H1 (cell line): ENCODE measurements at regions not wholly inside any gene's neighbourhood (a gene's known extent, or its start where the extent isn't known, plus 50 kb on each side); places are given as distances from the start of the nearest gene placed in this dataset.

Experiments
- CTCF ChIA-PET: fragments of 300-600 bp; sonication (Branson Sonifier 250); formaldehyde crosslinking; loops from one replicate; lab custom pipeline; 2021; ENCODE audit not compliant: partially characterized antibody; lab: Charles Lee
- POLR2A ChIA-PET: fragments of 300-600 bp; sonication (Branson Sonifier 250); formaldehyde crosslinking; loops from one replicate; lab custom pipeline; 2021; ENCODE audit warnings: inconsistent platforms; ENCODE audit not compliant: partially characterized antibody; lab: Charles Lee
- DNase-seq, 2 experiments: peaks; one replicate each; pipeline versions ENCODE4 v3.0.0 to v3.0.0-alpha.2; 2010 to 2022; ENCODE audit warnings: low spot score in 2 of 2, low read depth in 1 of 2, mixed read lengths in 1 of 2
- FAIRE-seq: peaks from 2 replicates; lab custom pipeline; 2011; peaks lifted over from hg19 to GRCh38; lab: Jason Lieb, UNC
- H2AFZ ChIP-seq: 2 replicates; pipeline ENCODE4 v1.8.1; 2012; ENCODE audit warnings: low read length, inconsistent platforms
- H2AK5ac ChIP-seq: 2 replicates; pipeline ENCODE4 v1.6.1; 2013; ENCODE audit warnings: low read depth, low read length
- H2BK120ac ChIP-seq: replicated peaks from 2 replicates; pipeline ENCODE3; 2013; ENCODE audit warnings: low read depth, low read length, inconsistent platforms
- H2BK12ac ChIP-seq: 2 replicates; pipeline ENCODE4 v1.6.1; 2013; ENCODE audit warnings: low read depth, low read length
- H2BK15ac ChIP-seq: 2 replicates; pipeline ENCODE4 v1.6.1; 2013; ENCODE audit warnings: low read length
- H2BK20ac ChIP-seq: 2 replicates; pipeline ENCODE4 v1.6.1; 2013; ENCODE audit warnings: low read length
- H2BK5ac ChIP-seq: 2 replicates; pipeline ENCODE4 v1.6.1; 2013; ENCODE audit warnings: low read depth, low read length
- H3K14ac ChIP-seq: 2 replicates; pipeline ENCODE4 v1.6.1; 2013; ENCODE audit warnings: inconsistent platforms; ENCODE audit not compliant: insufficient read length
- H3K18ac ChIP-seq: 2 replicates; pipeline ENCODE4 v1.6.1; 2013; ENCODE audit warnings: low read length; ENCODE audit errors: extremely low read depth
- H3K23ac ChIP-seq: 2 replicates; pipeline ENCODE4 v1.6.1; 2013; ENCODE audit warnings: inconsistent platforms; ENCODE audit not compliant: insufficient read length
- H3K23me2 ChIP-seq: 2 replicates; pipeline ENCODE4 v1.6.1; 2013; ENCODE audit warnings: low read depth, low read length
- H3K27ac ChIP-seq: 2 replicates; pipeline ENCODE4 v1.6.1; 2011; ENCODE audit warnings: low read depth, low read length, inconsistent platforms
- H3K27me3 ChIP-seq, 4 experiments: replicated peaks in 1 of 4; 1 replicate in 1 of 4; 2 replicates in 3 of 4; pipeline versions ENCODE4 v1.6.1 to v1.8.1; 2011 to 2013; ENCODE audit warnings: low read length in 3 of 4, mild to moderate bottlenecking in 3 of 4, inconsistent platforms in 2 of 4, mixed read lengths in 2 of 4, moderate library complexity in 1 of 4; ENCODE audit not compliant: control insufficient read depth in 3 of 4, insufficient read depth in 3 of 4; ENCODE audit errors: extremely low read depth in 1 of 4
- H3K36me3 ChIP-seq, 4 experiments: 2 replicates each; pipeline versions ENCODE4 v1.6.1 to v1.8.1; 2011 to 2013; ENCODE audit warnings: mild to moderate bottlenecking in 4 of 4, low read length in 3 of 4, moderate library complexity in 2 of 4, control low read depth in 1 of 4, inconsistent platforms in 1 of 4; ENCODE audit not compliant: insufficient read depth in 4 of 4, control insufficient read depth in 2 of 4
- H3K4ac ChIP-seq: replicated peaks from 2 replicates; pipeline ENCODE3; 2013; ENCODE audit warnings: low read length, low read depth, mixed read lengths, inconsistent platforms; ENCODE audit not compliant: insufficient read length
- H3K4me1 ChIP-seq, 4 experiments: replicated peaks in 1 of 4; 1 replicate in 1 of 4; 2 replicates in 3 of 4; pipeline versions ENCODE4 v1.6.1 to v1.8.1; 2011 to 2013; ENCODE audit warnings: low read length in 3 of 4, inconsistent platforms in 2 of 4, mixed read lengths in 1 of 4; ENCODE audit not compliant: insufficient read depth in 4 of 4, control insufficient read depth in 3 of 4
- H3K4me2 ChIP-seq, 2 experiments: 2 replicates each; pipeline versions ENCODE4 v1.6.1 to v1.8.1; 2011 to 2013; ENCODE audit warnings: low read depth in 2 of 2, low read length in 2 of 2, control low read depth in 1 of 2, inconsistent platforms in 1 of 2, mild to moderate bottlenecking in 1 of 2; ENCODE audit not compliant: insufficient read depth in 1 of 2
- H3K4me3 ChIP-seq, 4 experiments: fragments of 200-600, 300-600 bp in 1 of 4; sonication (generic), shearing (Covaris generic), sonication (Bioruptor Twin) in 1 of 4; 2 replicates each; pipeline versions ENCODE4 v1.5.1 to v1.8.1; 2011 to 2016; ENCODE audit warnings: low read length in 4 of 4, low read depth in 3 of 4, control low read depth in 2 of 4, inconsistent platforms in 2 of 4, mild to moderate bottlenecking in 2 of 4, mixed read lengths in 1 of 4, moderate library complexity in 1 of 4; ENCODE audit not compliant: insufficient read depth in 2 of 4; ENCODE audit errors: extremely low read depth in 1 of 4
- H3K56ac ChIP-seq: replicated peaks from 2 replicates; pipeline ENCODE3; 2013; ENCODE audit warnings: low read depth, mild to moderate bottlenecking, mixed read lengths, low read length, inconsistent platforms; ENCODE audit not compliant: insufficient read length
- H3K79me1 ChIP-seq: 2 replicates; pipeline ENCODE4 v1.6.1; 2013; ENCODE audit warnings: low read depth, low read length, control low read depth
- H3K79me2 ChIP-seq, 2 experiments: 2 replicates each; pipeline versions ENCODE4 v1.6.1 to v1.8.1; 2012 to 2013; ENCODE audit warnings: low read length in 2 of 2, mild to moderate bottlenecking in 2 of 2, inconsistent platforms in 1 of 2; ENCODE audit not compliant: insufficient read depth in 2 of 2, control insufficient read depth in 1 of 2
- H3K9ac ChIP-seq, 4 experiments: replicated peaks in 1 of 4; 1 replicate in 1 of 4; 2 replicates in 3 of 4; pipeline versions ENCODE4 v1.6.1 to v1.8.1; 2011 to 2013; ENCODE audit warnings: low read depth in 3 of 4, low read length in 3 of 4, control low read depth in 2 of 4, mild to moderate bottlenecking in 2 of 4, moderate library complexity in 2 of 4, inconsistent platforms in 1 of 4; ENCODE audit errors: extremely low read depth in 1 of 4
- H3K9me3 ChIP-seq, 2 experiments: 2 replicates each; pipeline versions ENCODE4 v1.6.1 to v1.8.1; 2012 to 2013; ENCODE audit warnings: mild to moderate bottlenecking in 2 of 2, moderate library complexity in 2 of 2, control low read depth in 1 of 2, inconsistent platforms in 1 of 2, low read depth in 1 of 2, low read length in 1 of 2, mixed read lengths in 1 of 2; ENCODE audit not compliant: insufficient read depth in 2 of 2
- H4K20me1 ChIP-seq, 2 experiments: replicated peaks in 1 of 2; 2 replicates each; pipeline versions ENCODE3 to v1.8.1; 2011 to 2013; ENCODE audit warnings: inconsistent platforms in 2 of 2, low read length in 2 of 2, mild to moderate bottlenecking in 1 of 2; ENCODE audit not compliant: insufficient read depth in 2 of 2, control insufficient read depth in 1 of 2
- H4K5ac ChIP-seq: 2 replicates; pipeline ENCODE4 v1.6.1; 2013; ENCODE audit warnings: low read length, low read depth, mixed read lengths, inconsistent platforms; ENCODE audit not compliant: insufficient read length
- H4K8ac ChIP-seq: 2 replicates; pipeline ENCODE4 v1.8.0; 2013; ENCODE audit warnings: mild to moderate bottlenecking, moderate library complexity, low read length, inconsistent platforms; ENCODE audit not compliant: insufficient read depth; ENCODE audit errors: extremely low read depth
- H4K91ac ChIP-seq: replicated peaks from 2 replicates; pipeline ENCODE3; 2013; ENCODE audit warnings: low read length, mixed read lengths, inconsistent platforms; ENCODE audit not compliant: insufficient read length
- BCL11A ChIP-seq, 2 experiments: IDR thresholded peaks; one replicate each; pipeline ENCODE4 v1.6.1; 2011; ENCODE audit warnings: low read depth in 2 of 2, low read length in 2 of 2, mild to moderate bottlenecking in 2 of 2
- EZH2 ChIP-seq: fragments of 200-600 bp; sonication (generic); IDR thresholded peaks from 2 replicates; pipeline ENCODE4 v1.7.1; 2012; ENCODE audit warnings: low read depth, mild to moderate bottlenecking, moderate library complexity, low read length, inconsistent platforms; ENCODE audit not compliant: severe bottlenecking
- TCF12 ChIP-seq: IDR thresholded peaks from 2 replicates; pipeline ENCODE4 v1.6.1; 2011; ENCODE audit warnings: low read depth, mild to moderate bottlenecking, low read length
- ZNF274 ChIP-seq: IDR thresholded peaks from 2 replicates; pipeline ENCODE4 v1.7.0; 2012; ENCODE audit warnings: low read length, borderline replicate concordance; ENCODE audit errors: extremely low read depth
- WGBS, 2 experiments: shearing (Covaris generic) in 1 of 2; methylation state at CpG; one replicate each; pipeline versions ENCODE4 v1.1.6 to v1.1.7; 2013 to 2015; ENCODE audit warnings: low lambda C conversion rate in 2 of 2, mixed read lengths in 2 of 2, inconsistent platforms in 1 of 2, low coverage in 1 of 2, missing lambda C conversion rate in 1 of 2; ENCODE audit not compliant: insufficient replicate concordance in 2 of 2, insufficient coverage in 1 of 2, insufficient read length in 1 of 2; ENCODE audit errors: extremely low coverage in 1 of 2, missing lambda C conversion rate in 1 of 2; 5-methylcytosine and 5-hydroxymethylcytosine counted together

DNA sequence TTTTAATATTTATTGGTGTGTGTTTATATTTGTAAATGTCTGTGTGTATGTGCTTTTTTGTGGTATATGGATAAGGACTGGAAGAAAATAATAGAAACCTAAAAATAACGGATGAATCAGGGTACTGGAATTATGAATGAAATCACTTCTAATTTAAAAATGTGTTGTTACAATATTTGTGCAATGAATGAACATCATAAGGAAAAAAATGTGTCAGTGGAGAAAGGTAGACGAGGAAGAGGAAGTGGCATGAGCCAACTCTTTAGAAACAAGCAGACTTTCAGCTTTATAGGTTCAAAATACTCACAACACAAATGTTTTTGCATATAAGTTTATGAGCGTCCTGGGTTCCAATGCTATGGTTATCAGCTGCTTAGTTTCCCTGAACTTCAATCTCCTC lies 59.4 kb downstream of the SOX2 start:
- Histone ChIP-seq H3K23ac (no peak overlapping the region), H3K79me1 (no peaks in the 10 kb centered on the region), H3K9me3 (no peaks in the 10 kb centered on the region), H3K4me1 (no peaks in the 10 kb centered on the region), H3K56ac (peak overlapping the region; percentile 17), H2AK5ac (no peak overlapping the region), H3K27me3 (no peaks in the 10 kb centered on the region), H4K5ac (no peak overlapping the region), H2BK120ac (no peak overlapping the region), H4K20me1 (no peaks in the 10 kb centered on the region), H2BK20ac (no peak overlapping the region), H3K4ac (no peak overlapping the region), H3K14ac (no peak overlapping the region), H3K27ac (no peak overlapping the region), H4K8ac (no peak overlapping the region), H3K36me3 (no peaks in the 10 kb centered on the region), H3K9ac (no peak overlapping the region), H3K79me2 (no peaks in the 10 kb centered on the region), H2BK5ac (no peak overlapping the region), H2AFZ (no peak overlapping the region), H3K18ac (no peak overlapping the region), H3K4me2 (no peak overlapping the region), H3K4me3 (no peak overlapping the region), H4K91ac (no peak overlapping the region), H3K23me2 (no peaks in the 10 kb centered on the region), H2BK12ac (no peak overlapping the region), H2BK15ac (no peak overlapping the region)
- ChIA-PET POLR2A (interaction anchor here (1.1 kb wide), 1 partner anchor 10 kb away, joined by 3 read pairs; no protein-coding TSS in a partner anchor), CTCF (interaction anchor here (0.6 to 1.7 kb wide), 3 partner anchors 11 to 444 kb away, joined by 3 to 6 read pairs (median 5); no protein-coding TSS in a partner anchor)
- DNase-seq (no peak), FAIRE-seq (no peak)
- WGBS, 2 experiments, result 85% methylated on average over 3 of the region's 3 CpGs; no CpG with 5 or more reads in 1 of the 2 experiments
- TF ChIP-seq EZH2 (no peak), TCF12 (no peak), BCL11A (IDR thresholded peaks at IDR 0.05; ENCODE audit: low read depth in 2 of 2, low read length in 2 of 2) (no peak), ZNF274 (no peak)
